GM18519 (cell line): ENCODE measurements at regions not wholly inside any gene's neighbourhood (a gene's known extent, or its start where the extent isn't known, plus 50 kb on each side); places are given as distances from the start of the nearest gene placed in this dataset.

Experiments used
- ATAC-seq: cut with Tn5 transposase; IDR thresholded peaks from one replicate; pipeline ENCODE4 v1.9.1; 2021; ENCODE audit warnings: mild to moderate bottlenecking, moderate library complexity; ENCODE audit not compliant: unreplicated experiment, low FRiP score

GRCh38 chr20:40463171-40463570, 225.9 kb downstream of the MAFB start:
- no peak for ATAC-seq

- ATAC-seq = no peak
Observed at GRCh38 chr20:40462566-40462965, 226.5 kb downstream of the MAFB start.

- no peak for ATAC-seq
Observed at GRCh38 chr20:40459299-40459698, 229.7 kb downstream of the MAFB start.

GRCh38 chr20:40457404-40457803, 231.6 kb downstream of the MAFB start:
- no peak for ATAC-seq

GRCh38 chr20:40452758-40453157, 236.3 kb downstream of the MAFB start:
- no peak for ATAC-seq

- no peak for ATAC-seq
Observed at GRCh38 chr20:40451552-40451951, 237.5 kb downstream of the MAFB start.

GRCh38 chr20:40449974-40450616, 238.9 kb downstream of the MAFB start:
- ATAC-seq = no peak

- no peak for ATAC-seq
Observed at GRCh38 chr20:40449144-40449690, 239.8 kb downstream of the MAFB start.

GRCh38 chr20:40446888-40447287, 242.1 kb downstream of the MAFB start:
- ATAC-seq = no peak

GRCh38 chr20:40444516-40444915, 244.5 kb downstream of the MAFB start:
- ATAC-seq = no peak

GRCh38 chr20:40443753-40444152, 245.3 kb downstream of the MAFB start:
- ATAC-seq = no peak

GRCh38 chr20:40442181-40442963, 246.7 kb downstream of the MAFB start:
- ATAC-seq = no peak

GRCh38 chr20:40441771-40442170, 247.3 kb downstream of the MAFB start:
- no peak for ATAC-seq

GRCh38 chr20:40438161-40438830, 250.7 kb downstream of the MAFB start:
- no peak for ATAC-seq

- no peak for ATAC-seq
Observed at GRCh38 chr20:40436011-40436410, 253.0 kb downstream of the MAFB start.

- ATAC-seq = no peak
Observed at GRCh38 chr20:40435146-40435895, 253.7 kb downstream of the MAFB start.

- ATAC-seq = no peak
Observed at GRCh38 chr20:40434122-40434521, 254.9 kb downstream of the MAFB start.

GRCh38 chr20:40433341-40433861, 255.6 kb downstream of the MAFB start:
- ATAC-seq = no peak

GRCh38 chr20:40431611-40432010, 257.4 kb downstream of the MAFB start:
- no peak for ATAC-seq

- no peak for ATAC-seq
Observed at GRCh38 chr20:40431112-40431511, 257.9 kb downstream of the MAFB start.
